Fibroblast of lung (primary cell): ENCODE measurements at regions not wholly inside any gene's neighbourhood (a gene's known extent, or its start where the extent isn't known, plus 50 kb on each side); places are given as distances from the start of the nearest gene placed in this dataset.

ENCODE experiments used
- CTCF ChIP-seq, 2 donors: IDR thresholded peaks in 1 of 2; conservative IDR thresholded peaks in 1 of 2; 1 replicate in 1 of 2; 2 replicates in 1 of 2; pipeline ENCODE4 v1.5.1; 2011 to 2012; ENCODE audit warnings: low read length in 2 of 2, control low read depth in 1 of 2, inconsistent platforms in 1 of 2, low read depth in 1 of 2, mild to moderate bottlenecking in 1 of 2
- EZH2 ChIP-seq: IDR thresholded peaks from 2 replicates; pipeline ENCODE4 v1.5.1; 2012; ENCODE audit warnings: low read length, control low read depth, mild to moderate bottlenecking; ENCODE audit errors: missing control alignments

GRCh38 chr2:37501113-37501512, 156.7 kb downstream of the QPCT start:
- TF ChIP-seq CTCF (conservative IDR thresholded peaks at IDR 0.05 in 1 of 2, IDR thresholded peaks at IDR 0.05 in 1 of 2; ENCODE audit: low read depth in 1 of 2, low read length in 2 of 2) (no peak), EZH2 (no peak)
